Kidney epithelial cell (primary cell): ENCODE measurements at regions not wholly inside any gene's neighbourhood (a gene's known extent, or its start where the extent isn't known, plus 50 kb on each side); places are given as distances from the start of the nearest gene placed in this dataset.

Source experiments
- DNase-seq: peaks from one replicate; pipeline ENCODE4 v3.0.0-alpha.2; 2010; ENCODE audit warnings: low read depth
- H3K27me3 ChIP-seq: 2 replicates; pipeline ENCODE4 v1.6.0; 2011; ENCODE audit warnings: low read length; ENCODE audit not compliant: control insufficient read depth, insufficient read depth
- H3K36me3 ChIP-seq: 2 replicates; pipeline ENCODE4 v1.5.1; 2011; ENCODE audit warnings: low read length; ENCODE audit not compliant: control insufficient read depth, insufficient read depth
- H3K4me3 ChIP-seq: 2 replicates; pipeline ENCODE4 v1.5.1; 2011; ENCODE audit warnings: low read depth, mild to moderate bottlenecking, control low read depth, low read length
- CTCF ChIP-seq: IDR thresholded peaks from 2 replicates; pipeline ENCODE4 v1.5.1; 2011; ENCODE audit warnings: mild to moderate bottlenecking, moderate library complexity, low read length, control low read depth, inconsistent platforms; ENCODE audit not compliant: insufficient read depth, poor library complexity, severe bottlenecking

- TF ChIP-seq CTCF: no peak
- Histone ChIP-seq H3K4me3 (no peak overlapping the region), H3K36me3 (no peaks in the 10 kb centered on the region), H3K27me3 (no peaks in the 10 kb centered on the region)
- no peak for DNase-seq
Measured at GRCh38 chr11:109849946-109850345, 243.2 kb upstream of the ZC3H12C start.

- TF ChIP-seq CTCF: no peak
- DNase-seq: no peak
- Histone ChIP-seq H3K27me3 (no peaks in the 10 kb centered on the region), H3K36me3 (no peaks in the 10 kb centered on the region), H3K4me3 (no peak overlapping the region)
Measured at GRCh38 chr11:109851780-109852390, 241.3 kb upstream of the ZC3H12C start.

- Histone ChIP-seq H3K4me3 (no peak overlapping the region), H3K36me3 (no peaks in the 10 kb centered on the region), H3K27me3 (no peaks in the 10 kb centered on the region)
- peak; percentile 65 for TF ChIP-seq CTCF
- peak; percentile 32 for DNase-seq
Measured at GRCh38 chr11:109853156-109853776, 239.9 kb upstream of the ZC3H12C start.

GRCh38 chr11:109854731-109855130 is 238.5 kb upstream of the ZC3H12C start:
- H3K27me3 ChIP-seq: no peaks in the 10 kb centered on the region
- DNase-seq: no peak
- TF ChIP-seq CTCF: no peak
- no peak overlapping the region for H3K4me3 ChIP-seq
- H3K36me3 ChIP-seq: no peaks in the 10 kb centered on the region

- TF ChIP-seq CTCF: no peak
- no peaks in the 10 kb centered on the region for H3K27me3 ChIP-seq
- no peak overlapping the region for H3K4me3 ChIP-seq
- no peak for DNase-seq
- no peaks in the 10 kb centered on the region for H3K36me3 ChIP-seq
Measured at GRCh38 chr11:109856928-109857327, 236.3 kb upstream of the ZC3H12C start.

- TF ChIP-seq CTCF: no peak
- Histone ChIP-seq H3K36me3 (no peaks in the 10 kb centered on the region), H3K27me3 (no peaks in the 10 kb centered on the region), H3K4me3 (no peak overlapping the region)
- no peak for DNase-seq
Measured at GRCh38 chr11:109857637-109858036, 235.6 kb upstream of the ZC3H12C start.
